ENCODE measurements at regions not wholly inside any gene's neighbourhood (a gene's known extent, or its start where the extent isn't known, plus 50 kb on each side); places are given as distances from the start of the nearest gene placed in this dataset.
A peak's percentile ranks its signal among the peaks of the same experiment; 100 is the strongest.
"Not testable (repeated sequence)": the region's sequence is repeated elsewhere in the genome, so short reads cannot be mapped to it uniquely, and the experiment has no call there.

GRCh38 chr9:129561594-129562281 lies 59.2 kb downstream of the C9orf50 start:
- DNase-seq: no peak

GRCh38 chr9:129560881-129561306 lies 60.0 kb downstream of the C9orf50 start:
- DNase-seq: no peak

GRCh38 chr9:129559506-129559881 lies 61.4 kb downstream of the C9orf50 start:
- no peak for DNase-seq

GRCh38 chr9:129558551-129559505 lies 62.1 kb downstream of the C9orf50 start:
- no peak for DNase-seq

- DNase-seq: no peak
Observed at GRCh38 chr9:129558063-129558550, 62.8 kb downstream of the C9orf50 start.

- no peak for DNase-seq
Observed at GRCh38 chr9:129557192-129558036, 63.5 kb downstream of the C9orf50 start.

- no peak for DNase-seq
Observed at GRCh38 chr9:129556491-129557191, 64.3 kb downstream of the C9orf50 start.

- no peak for DNase-seq
Observed at GRCh38 chr9:129555512-129556215, 65.2 kb downstream of the C9orf50 start.

- DNase-seq: no peak
Observed at GRCh38 chr9:129554649-129555048, 66.3 kb downstream of the C9orf50 start.

GRCh38 chr9:129553277-129553676 lies 67.6 kb downstream of the C9orf50 start:
- no peak for DNase-seq

- DNase-seq: no peak
Observed at GRCh38 chr9:129552064-129552463, 68.8 kb downstream of the C9orf50 start.

GRCh38 chr9:129551393-129551973 lies 69.4 kb downstream of the C9orf50 start:
- DNase-seq: no peak

- not testable (repeated sequence) for DNase-seq
Observed at GRCh38 chr9:129550977-129551376, 69.9 kb downstream of the C9orf50 start.

- peak; percentile 17 to 19 for DNase-seq
Observed at GRCh38 chr9:129550199-129550839, 70.6 kb downstream of the C9orf50 start.

- DNase-seq: no peak
Observed at GRCh38 chr9:129549684-129550083, 71.2 kb downstream of the C9orf50 start.

GRCh38 chr9:129549139-129549538 lies 71.8 kb downstream of the C9orf50 start:
- no peak for DNase-seq

- DNase-seq: no peak
Observed at GRCh38 chr9:129548571-129549135, 72.2 kb downstream of the C9orf50 start.

- DNase-seq: no peak
Observed at GRCh38 chr9:129547869-129548570, 72.9 kb downstream of the C9orf50 start.

GRCh38 chr9:129547063-129547462 lies 73.8 kb downstream of the C9orf50 start:
- DNase-seq: no peak

GRCh38 chr9:129545876-129546275 lies 75.0 kb downstream of the C9orf50 start:
- not testable (repeated sequence) for DNase-seq
